HCT116 (cell line): ENCODE measurements at regions not wholly inside any gene's neighbourhood (a gene's known extent, or its start where the extent isn't known, plus 50 kb on each side); places are given as distances from the start of the nearest gene placed in this dataset.

Source experiments
- ATAC-seq: fragments of 200-7000 bp; cut with Tn5 transposase; 2 replicates; pipeline ENCODE4 v1.9.1; 2020; ENCODE audit warnings: mild to moderate bottlenecking, moderate library complexity
- BruUV-seq: library from RNA; stranded (reverse); fragments of 400-500 nt; replicated peaks from 2 replicates; lab custom pipeline; 2021; lab: Mats Ljungman, UMichigan
- CTCF ChIA-PET: fragments of 300-600 bp; sonication (Branson Sonifier 250); formaldehyde crosslinking; loops from one replicate; lab custom pipeline; 2021; ENCODE audit warnings: antibody characterized with exemption; lab: Charles Lee
- POLR2A ChIA-PET: fragments of 300-600, 350-600 bp; sonication (Branson Sonifier 250); formaldehyde crosslinking; loops from one replicate; lab custom pipeline; 2021; ENCODE audit warnings: antibody characterized with exemption; lab: Charles Lee
- RAD21 ChIA-PET, 2 experiments: fragments of 300-600 bp; sonication (Branson Sonifier 250); formaldehyde crosslinking; loops; one replicate each; lab custom pipeline; 2023; ENCODE audit warnings: low total read pairs in 2 of 2; ENCODE audit not compliant: uncharacterized antibody in 2 of 2, unreplicated experiment in 2 of 2, low non-redundant PET in 1 of 2; lab: Charles Lee
- DNase-seq: peaks from one replicate; pipeline ENCODE4 v3.0.0-alpha.2; 2010; ENCODE audit warnings: low read depth, low spot score
- H2AFZ ChIP-seq: fragments of 200-600 bp; shearing (Covaris generic), sonication (generic); 2 replicates; pipeline ENCODE4 v1.6.1; 2017; ENCODE audit warnings: low read depth, mixed run types, mixed read lengths, antibody characterized with exemption, low read length; ENCODE audit not compliant: poor library complexity, severe bottlenecking
- H3K27ac ChIP-seq: 2 replicates; pipeline ENCODE4 v1.5.1; 2012; ENCODE audit warnings: low read depth, low read length
- H3K27me3 ChIP-seq: fragments of 200-600 bp; sonication (generic); 2 replicates; pipeline ENCODE4 v1.6.1; 2016; ENCODE audit warnings: mixed run types, low read length, mixed read lengths; ENCODE audit not compliant: insufficient read depth
- H3K36me3 ChIP-seq, 2 experiments: fragments of 200-500 bp in 1 of 2; fragments of 200-600 bp in 1 of 2; sonication (Bioruptor generic) in 1 of 2; sonication (generic) in 1 of 2; 2 replicates each; pipeline versions ENCODE4 v1.5.1 to v1.6.1; 2014 to 2016; ENCODE audit warnings: low read length in 2 of 2, inconsistent platforms in 1 of 2, mixed read lengths in 1 of 2, mixed run types in 1 of 2; ENCODE audit not compliant: insufficient read depth in 2 of 2, control insufficient read depth in 1 of 2
- H3K4me1 ChIP-seq, 2 experiments: fragments of 200-600 bp in 1 of 2; sonication (generic) in 1 of 2; 2 replicates each; pipeline versions ENCODE4 v1.5.1 to v1.6.1; 2012 to 2017; ENCODE audit warnings: low read length in 2 of 2, inconsistent platforms in 1 of 2, mild to moderate bottlenecking in 1 of 2, mixed read lengths in 1 of 2, mixed run types in 1 of 2, moderate library complexity in 1 of 2; ENCODE audit not compliant: insufficient read depth in 2 of 2, control insufficient read depth in 1 of 2
- H3K4me2 ChIP-seq: fragments of 200-600 bp; sonication (generic); 2 replicates; pipeline ENCODE4 v1.6.1; 2017; ENCODE audit warnings: mixed run types, low read length, mixed read lengths
- H3K4me3 ChIP-seq, 2 experiments: fragments of 200-600 bp in 1 of 2; sonication (generic) in 1 of 2; replicated peaks in 1 of 2; 2 replicates each; pipeline ENCODE4 v1.5.1; 2011 to 2016; ENCODE audit warnings: low read length in 2 of 2, control low read depth in 1 of 2, low read depth in 1 of 2, mild to moderate bottlenecking in 1 of 2, mixed read lengths in 1 of 2, mixed run types in 1 of 2
- H3K79me2 ChIP-seq: fragments of 200-600 bp; sonication (generic); 2 replicates; pipeline ENCODE4 v1.6.1; 2017; ENCODE audit warnings: mild to moderate bottlenecking, mixed run types, low read length, moderate library complexity, mixed read lengths; ENCODE audit not compliant: insufficient read depth
- H3K9ac ChIP-seq: fragments of 200-600 bp; sonication (generic); 2 replicates; pipeline ENCODE4 v1.6.1; 2016; ENCODE audit warnings: low read length, mixed read lengths
- H3K9me2 ChIP-seq: fragments of 200-600 bp; sonication (generic), shearing (Covaris generic); 2 replicates; pipeline ENCODE4 v1.6.1; 2017; ENCODE audit warnings: mixed run types, mild to moderate bottlenecking, moderate library complexity; ENCODE audit not compliant: insufficient read depth
- H3K9me3 ChIP-seq, 2 experiments: fragments of 200-500 bp in 1 of 2; fragments of 200-600 bp in 1 of 2; sonication (Bioruptor generic) in 1 of 2; sonication (generic) in 1 of 2; 2 replicates each; pipeline ENCODE4 v1.6.1; 2014 to 2017; ENCODE audit warnings: low read length in 2 of 2, mixed read lengths in 2 of 2, inconsistent platforms in 1 of 2, low read depth in 1 of 2, mild to moderate bottlenecking in 1 of 2, mixed run types in 1 of 2, moderate library complexity in 1 of 2; ENCODE audit not compliant: control insufficient read depth in 1 of 2, insufficient read depth in 1 of 2
- H4K20me1 ChIP-seq: fragments of 200-600 bp; sonication (generic), shearing (Covaris generic); 2 replicates; pipeline ENCODE4 v1.6.1; 2017; ENCODE audit warnings: mixed run types, mild to moderate bottlenecking, moderate library complexity; ENCODE audit not compliant: insufficient read depth
- CBX3 ChIP-seq: IDR thresholded peaks from 2 replicates; pipeline ENCODE4 v1.6.1; 2012; ENCODE audit warnings: low read depth
- EZH2phosphoT487 ChIP-seq: fragments of 200-600 bp; IDR thresholded peaks from 2 replicates; pipeline ENCODE4 v1.6.1; 2018; ENCODE audit warnings: antibody characterized with exemption, borderline replicate concordance
- FOSL1 ChIP-seq: IDR thresholded peaks from 2 replicates; pipeline ENCODE4 v1.6.1; 2012; ENCODE audit warnings: low read depth
- POLR2A ChIP-seq: IDR thresholded peaks from 2 replicates; pipeline ENCODE4 v1.7.0; 2011; ENCODE audit warnings: borderline replicate concordance; ENCODE audit not compliant: insufficient read depth, insufficient read length; ENCODE audit errors: extremely low read depth
- RAD21 ChIP-seq: IDR thresholded peaks from 2 replicates; pipeline ENCODE4 v1.6.1; 2012; ENCODE audit warnings: low read depth, mild to moderate bottlenecking
- SIN3A ChIP-seq: IDR thresholded peaks from 2 replicates; pipeline ENCODE4 v1.6.1; 2012; ENCODE audit warnings: low read depth
- ZBTB33 ChIP-seq: IDR thresholded peaks from 2 replicates; pipeline ENCODE4 v1.6.1; 2011; ENCODE audit warnings: mild to moderate bottlenecking, low read length, moderate library complexity; ENCODE audit not compliant: insufficient replicate concordance; ENCODE audit errors: extremely low read depth
- ZFX ChIP-seq: fragments of 450-650 bp; IDR thresholded peaks from 2 replicates; pipeline ENCODE4 v1.6.1; 2017
- intact Hi-C: fragments of 100-400 bp; cut with micrococcal nuclease; formaldehyde crosslinking; loops from 2 replicates; pipeline ENCODE4 v1.10.0; 2022

GRCh38 chr12:107602446-107602845, 83.2 kb upstream of the PWP1 start:
- ChIA-PET RAD21 (no interaction called here), CTCF (interaction anchor here (1.2 kb wide), 1 partner anchor 9 kb away, joined by 3 read pairs; no protein-coding TSS in a partner anchor)

GRCh38 chr12:107605293-107605692, 80.3 kb upstream of the PWP1 start:
- Histone ChIP-seq H3K36me3 (no peaks in the 10 kb centered on the region), H3K4me2 (no peak overlapping the region), H3K27me3 (no peaks in the 10 kb centered on the region), H3K9me2 (no peaks in the 10 kb centered on the region), H2AFZ (no peak overlapping the region), H3K27ac (no peak overlapping the region)
- BruUV-seq = no TSS peak
- no peak for ATAC-seq
- intact Hi-C loops = no loop called here
- TF ChIP-seq CBX3 (no peak), ZFX (peak; percentile 13; the same call in 1 of the 2 replicates)
- TF ChIP-seq, all 23 proteins: peak for 1
- Histone ChIP-seq H3K79me2 (no peaks in the 10 kb centered on the region), H3K9me3 (no peaks in the 10 kb centered on the region), H3K4me1 (no peaks in the 10 kb centered on the region), H3K9ac (no peak overlapping the region), H3K4me3 (no peak overlapping the region), H4K20me1 (no peaks in the 10 kb centered on the region)
- ChIA-PET RAD21 (no interaction called here), CTCF (interaction anchor here (9.7 kb wide), 1 partner anchor 475 kb away, joined by 141 read pairs; no protein-coding TSS in a partner anchor), POLR2A (no interaction called here)
- DNase-seq = no peak

More at GRCh38 chr12:107602446-107602845, 83.2 kb upstream of the PWP1 start:
- POLR2A ChIA-PET = no interaction called here
- H3K4me2 ChIP-seq = no peak overlapping the region
- no peak overlapping the region for H3K9ac ChIP-seq
- DNase-seq = no peak
- no peaks in the 10 kb centered on the region for H3K27me3 ChIP-seq
- no peaks in the 10 kb centered on the region for H3K79me2 ChIP-seq
- no peak overlapping the region for H3K27ac ChIP-seq
- TF ChIP-seq EZH2phosphoT487 = no peak
- TF ChIP-seq POLR2A = no peak
- TF ChIP-seq FOSL1 = no peak
- TF ChIP-seq ZBTB33 = no peak
- TF ChIP-seq SIN3A = no peak
- TF ChIP-seq RAD21 = no peak
- TF ChIP-seq, all 23 proteins: peak for 0
- Histone ChIP-seq H3K4me3 (no peak overlapping the region), H3K36me3 (no peaks in the 10 kb centered on the region), H3K9me2 (no peaks in the 10 kb centered on the region), H4K20me1 (no peaks in the 10 kb centered on the region), H3K9me3 (no peaks in the 10 kb centered on the region), H2AFZ (no peak overlapping the region), H3K4me1 (no peaks in the 10 kb centered on the region)
- ATAC-seq = no peak
- intact Hi-C loops = no loop called here
- no TSS peak for BruUV-seq
